HepG2 (cell line): ENCODE measurements at regions not wholly inside any gene's neighbourhood (a gene's known extent, or its start where the extent isn't known, plus 50 kb on each side); places are given as distances from the start of the nearest gene placed in this dataset.
"Not testable (repeated sequence)": the region's sequence is repeated elsewhere in the genome, so short reads cannot be mapped to it uniquely, and the experiment has no call there.

Source experiments
- ATAC-seq: fragments of 200-7000 bp; cut with Tn5 transposase; 3 replicates; pipeline ENCODE4 v1.9.1; 2020; ENCODE audit warnings: mild to moderate bottlenecking, moderate library complexity
- BruUV-seq: library from RNA; stranded (reverse); fragments of 400-500 nt; replicated peaks from 2 replicates; lab custom pipeline; 2021; lab: Mats Ljungman, UMichigan
- CTCF ChIA-PET: fragments of 300-600 bp; formaldehyde crosslinking; extraction: SDS; loops from one replicate; lab custom pipeline; 2021; ENCODE audit warnings: low total read pairs, inconsistent platforms, low intra/inter-chr PET ratio; lab: Yijun Ruan, JAX
- POLR2A ChIA-PET: fragments of 350-600 bp; sonication (Branson Sonifier 250); formaldehyde crosslinking; loops from one replicate; lab custom pipeline; 2020; ENCODE audit warnings: antibody characterized with exemption, inconsistent platforms; lab: Yijun Ruan, JAX
- DNase-seq: peaks from one replicate; pipeline ENCODE4 v3.0.0-alpha.2; 2015; ENCODE audit warnings: low spot score
- FAIRE-seq: peaks from 3 replicates; lab custom pipeline; 2011; peaks lifted over from hg19 to GRCh38; lab: Jason Lieb, UNC
- H2AFZ ChIP-seq: one replicate; pipeline ENCODE4 v1.6.1; 2011; ENCODE audit warnings: low read length, inconsistent platforms
- H3K27ac ChIP-seq: fragments of 300-600 bp; 3 replicates; pipeline ENCODE4 v1.8.0; 2011; ENCODE audit warnings: mixed run types, mild to moderate bottlenecking, mixed read lengths, low read length, inconsistent platforms; ENCODE audit not compliant: insufficient read depth; ENCODE audit errors: extremely low read length
- H3K27me3 ChIP-seq, 2 experiments: fragments of 200-600 bp in 1 of 2; 2 replicates in 1 of 2; 3 replicates in 1 of 2; pipeline versions ENCODE4 v1.6.0 to v1.8.0; 2011; ENCODE audit warnings: low read length in 2 of 2, mild to moderate bottlenecking in 2 of 2, moderate library complexity in 2 of 2, inconsistent platforms in 1 of 2; ENCODE audit not compliant: insufficient read depth in 2 of 2, control insufficient read depth in 1 of 2
- H3K36me3 ChIP-seq, 2 experiments: fragments of 200-600 bp in 1 of 2; replicated peaks in 1 of 2; 2 replicates in 1 of 2; 3 replicates in 1 of 2; pipeline versions ENCODE4 v1.5.1 to v1.8.0; 2011; ENCODE audit warnings: low read length in 2 of 2, inconsistent platforms in 1 of 2; ENCODE audit not compliant: insufficient read depth in 2 of 2, control insufficient read depth in 1 of 2
- H3K4me1 ChIP-seq: 2 replicates; pipeline ENCODE4 v1.5.1; 2012; ENCODE audit warnings: low read length, inconsistent platforms; ENCODE audit not compliant: insufficient read depth
- H3K4me2 ChIP-seq: 2 replicates; pipeline ENCODE4 v1.6.0; 2011; ENCODE audit warnings: low read depth, low read length, inconsistent platforms
- H3K4me3 ChIP-seq, 3 experiments: fragments of 200-600 bp in 1 of 3; sonication (generic), shearing (Covaris generic) in 1 of 3; replicated peaks in 1 of 3; 2 replicates each; pipeline ENCODE4 v1.5.1; 2011 to 2016; ENCODE audit warnings: low read length in 3 of 3, inconsistent platforms in 2 of 3, low read depth in 2 of 3, mild to moderate bottlenecking in 2 of 3, control low read depth in 1 of 3, mixed read lengths in 1 of 3; ENCODE audit not compliant: insufficient read depth in 1 of 3
- H3K79me2 ChIP-seq: one replicate; pipeline ENCODE4 v1.6.1; 2011; ENCODE audit warnings: low read length, inconsistent platforms; ENCODE audit not compliant: insufficient read depth
- H3K9ac ChIP-seq: 2 replicates; pipeline ENCODE4 v1.6.0; 2011; ENCODE audit warnings: mild to moderate bottlenecking, low read depth, low read length, inconsistent platforms; ENCODE audit not compliant: insufficient read depth
- H3K9me3 ChIP-seq: 2 replicates; pipeline ENCODE4 v1.5.1; 2012; ENCODE audit warnings: mild to moderate bottlenecking, low read length
- H4K20me1 ChIP-seq: 2 replicates; pipeline ENCODE4 v1.6.0; 2011; ENCODE audit warnings: inconsistent platforms, mild to moderate bottlenecking, low read length, moderate library complexity; ENCODE audit not compliant: insufficient read depth
- MAFF ChIP-seq: IDR thresholded peaks from 2 replicates; pipeline ENCODE4 v1.6.1; 2011; ENCODE audit warnings: low read depth, low read length, improper control_type of control experiment
- ZBTB33 ChIP-seq: sonication (generic); formaldehyde crosslinking; IDR thresholded peaks from 2 replicates; pipeline ENCODE4 v1.4.0; 2020; ENCODE audit warnings: missing genetic modification reagents
- ZBTB38 ChIP-seq: sonication (generic); formaldehyde crosslinking; IDR thresholded peaks from 2 replicates; pipeline ENCODE4 v1.5.1; 2020; ENCODE audit warnings: mild to moderate bottlenecking, missing genetic modification reagents
- ZNF121 ChIP-seq: sonication (generic); formaldehyde crosslinking; IDR thresholded peaks from 2 replicates; pipeline ENCODE4 v1.5.0; 2020; ENCODE audit warnings: mild to moderate bottlenecking, missing genetic modification reagents
- ZNF687 ChIP-seq: sonication (generic); formaldehyde crosslinking; IDR thresholded peaks from 2 replicates; pipeline ENCODE4 v1.5.1; 2020; ENCODE audit warnings: mild to moderate bottlenecking, missing genetic modification reagents, moderate library complexity
- WGBS: methylation state at CpG from one replicate; pipeline ENCODE4 v1.1.6; 2017; ENCODE audit warnings: low lambda C conversion rate; 5-methylcytosine and 5-hydroxymethylcytosine counted together
- in situ Hi-C: cut with HindIII; loops from 2 replicates; pipeline ENCODE4 v1.10.0; 2017; ENCODE audit warnings: low pct_unique_long_range_greater_than_20kb; ENCODE audit not compliant: extremely low pct_ligation_motif_present
- intact Hi-C: fragments of 100-400 bp; cut with micrococcal nuclease; formaldehyde crosslinking; loops from one replicate; pipeline ENCODE4 v1.10.0; 2022; ENCODE audit not compliant: unreplicated experiment

- no peak overlapping the region for H3K27ac ChIP-seq
- no peaks in the 10 kb centered on the region for H4K20me1 ChIP-seq
- no peak for DNase-seq
- H3K27me3 ChIP-seq, result no peaks in the 10 kb centered on the region
- intact Hi-C loops, result no loop called here
- H3K9me3 ChIP-seq, result no peaks in the 10 kb centered on the region
- H3K4me1 ChIP-seq, result peaks cover 69% of the 10 kb centered on the region
- H3K79me2 ChIP-seq, result no peaks in the 10 kb centered on the region
- H3K4me2 ChIP-seq, result no peak overlapping the region
- no peak for ATAC-seq
- TF ChIP-seq ZNF121 (CRISPR knock-in tag), result peak; percentile 79
- TF ChIP-seq MAFF, result no peak
- BruUV-seq, result no TSS peak
- 92% methylated on average over 7 of the region's 9 CpGs for WGBS
- no peaks in the 10 kb centered on the region for H3K36me3 ChIP-seq
- ChIA-PET POLR2A (interaction anchor here (0.6 to 4.9 kb wide), 3 partner anchors 10 to 96 kb away, joined by 3 to 24 read pairs (median 3); no protein-coding TSS in a partner anchor), CTCF (no interaction called here)
- no peak overlapping the region for H3K9ac ChIP-seq
- H3K4me3 ChIP-seq, result no peak overlapping the region
- in situ Hi-C loops, result no loop called here
- FAIRE-seq, result no peak
- no peak overlapping the region for H2AFZ ChIP-seq
Observed at GRCh38 chr6:30816791-30817739, 67.3 kb upstream of the DDR1 start.

GRCh38 chr6:30816296-30816695 lies 68.0 kb upstream of the DDR1 start:
- in situ Hi-C loops, H3K4me2 ChIP-seq, ATAC-seq, intact Hi-C loops, CTCF ChIA-PET, H3K36me3 ChIP-seq, H3K27me3 ChIP-seq, BruUV-seq, H4K20me1 ChIP-seq, H3K27ac ChIP-seq, H3K9me3 ChIP-seq, H3K4me3 ChIP-seq, H2AFZ ChIP-seq, H3K79me2 ChIP-seq, DNase-seq, H3K9ac ChIP-seq, FAIRE-seq: not testable (repeated sequence)
- 93% methylated on average over 18 of the region's 34 CpGs for WGBS
- H3K4me1 ChIP-seq, result peaks cover 64% of the 10 kb centered on the region
- TF ChIP-seq ZBTB38 (CRISPR knock-in tag) (0 out of 2 replicates have a peak, but pooled peaks have one; percentile 15), ZNF687 (CRISPR knock-in tag) (peak; percentile 35; the same call in 1 of the 2 replicates), ZBTB33 (CRISPR knock-in tag) (peak; percentile 48; the same call in 1 of the 2 replicates)
- POLR2A ChIA-PET, result interaction anchor here (1.2 to 4.9 kb wide), 7 partner anchors 9 to 82 kb away, joined by 3 to 24 read pairs (median 7); partner anchors contain the start of gene IER3
